Panc1 (cell line): ENCODE measurements at regions not wholly inside any gene's neighbourhood (a gene's known extent, or its start where the extent isn't known, plus 50 kb on each side); places are given as distances from the start of the nearest gene placed in this dataset.

Source experiments
- ATAC-seq: fragments of 200-7000 bp; cut with Tn5 transposase; 2 replicates; pipeline ENCODE4 v1.9.1; 2020; ENCODE audit warnings: mild to moderate bottlenecking, moderate library complexity
- BruUV-seq: library from RNA; stranded (reverse); fragments of 400-500 nt; replicated peaks from 2 replicates; lab custom pipeline; 2021; lab: Mats Ljungman, UMichigan
- CTCF ChIA-PET: fragments of 300-600 bp; sonication (Branson Sonifier 250); formaldehyde crosslinking; loops from one replicate; lab custom pipeline; 2022; ENCODE audit warnings: antibody characterized with exemption; lab: Charles Lee
- POLR2A ChIA-PET: fragments of 300-600 bp; sonication (Branson Sonifier 250); formaldehyde crosslinking; loops from one replicate; lab custom pipeline; 2022; ENCODE audit warnings: antibody characterized with exemption; lab: Charles Lee
- DNase-seq: peaks from one replicate; pipeline ENCODE4 v3.0.0-alpha.2; 2010; ENCODE audit warnings: low read depth, low spot score
- H3K27ac ChIP-seq: 2 replicates; pipeline ENCODE4 v1.5.1; 2011; ENCODE audit warnings: mild to moderate bottlenecking, low read length, inconsistent platforms
- H3K27me3 ChIP-seq: fragments of 200-500 bp; sonication (Bioruptor generic); 2 replicates; pipeline ENCODE4 v1.6.0; 2014; ENCODE audit warnings: low read length, inconsistent platforms; ENCODE audit not compliant: control insufficient read depth, insufficient read depth
- H3K36me3 ChIP-seq: fragments of 200-500 bp; sonication (Bioruptor generic); 2 replicates; pipeline ENCODE4 v1.5.1; 2014; ENCODE audit warnings: inconsistent platforms, mild to moderate bottlenecking, low read length, moderate library complexity; ENCODE audit not compliant: control insufficient read depth, insufficient read depth
- H3K4me1 ChIP-seq: 2 replicates; pipeline ENCODE4 v1.5.1; 2011; ENCODE audit warnings: inconsistent platforms, mild to moderate bottlenecking, low read length, moderate library complexity; ENCODE audit not compliant: control insufficient read depth, insufficient read depth
- H3K4me3 ChIP-seq, 2 experiments: 2 replicates each; pipeline ENCODE4 v1.5.1; 2011 to 2012; ENCODE audit warnings: low read depth in 2 of 2, low read length in 2 of 2, mild to moderate bottlenecking in 2 of 2, inconsistent platforms in 1 of 2, moderate library complexity in 1 of 2
- H3K9me3 ChIP-seq: fragments of 200-500 bp; sonication (Bioruptor generic); 2 replicates; pipeline ENCODE4 v1.5.1; 2014; ENCODE audit warnings: low read depth, mild to moderate bottlenecking, inconsistent platforms, low read length, moderate library complexity; ENCODE audit not compliant: control insufficient read depth, insufficient read depth
- POLR2AphosphoS5 ChIP-seq: IDR thresholded peaks from 2 replicates; pipeline ENCODE4 v1.6.1; 2012; ENCODE audit warnings: mild to moderate bottlenecking, low read depth, low read length, moderate library complexity
- SIN3A ChIP-seq: IDR thresholded peaks from 2 replicates; pipeline ENCODE4 v1.6.1; 2012; ENCODE audit warnings: low read depth, mild to moderate bottlenecking, low read length, moderate library complexity, borderline replicate concordance; ENCODE audit not compliant: insufficient read depth
- TCF7L2 ChIP-seq: IDR thresholded peaks from 2 replicates; pipeline ENCODE4 v1.6.1; 2011; ENCODE audit warnings: mild to moderate bottlenecking, low read depth, low read length, inconsistent platforms
- in situ Hi-C: cut with HindIII; loops from 2 replicates; pipeline ENCODE4 v1.10.0; 2016; ENCODE audit warnings: low sequenced_read_pairs, low pct_unique_long_range_greater_than_20kb
- intact Hi-C: fragments of 100-400 bp; cut with micrococcal nuclease; formaldehyde crosslinking; loops from one replicate; pipeline ENCODE4 v1.10.0; 2022; ENCODE audit not compliant: unreplicated experiment
- TF ChIP-seq, protein P1 (sequence below), 2 experiments: IDR thresholded peaks; 2 replicates each; pipeline ENCODE4 v1.6.1; 2011 to 2012; ENCODE audit warnings: low read depth in 2 of 2, control low read depth in 1 of 2, low read length in 1 of 2, mild to moderate bottlenecking in 1 of 2, moderate library complexity in 1 of 2; ENCODE audit not compliant: insufficient read depth in 1 of 2
- TF ChIP-seq, protein P2 (sequence below): fragments of 450-650 bp; IDR thresholded peaks from 2 replicates; pipeline ENCODE4 v1.5.1; 2017; ENCODE audit warnings: mild to moderate bottlenecking

DNA sequence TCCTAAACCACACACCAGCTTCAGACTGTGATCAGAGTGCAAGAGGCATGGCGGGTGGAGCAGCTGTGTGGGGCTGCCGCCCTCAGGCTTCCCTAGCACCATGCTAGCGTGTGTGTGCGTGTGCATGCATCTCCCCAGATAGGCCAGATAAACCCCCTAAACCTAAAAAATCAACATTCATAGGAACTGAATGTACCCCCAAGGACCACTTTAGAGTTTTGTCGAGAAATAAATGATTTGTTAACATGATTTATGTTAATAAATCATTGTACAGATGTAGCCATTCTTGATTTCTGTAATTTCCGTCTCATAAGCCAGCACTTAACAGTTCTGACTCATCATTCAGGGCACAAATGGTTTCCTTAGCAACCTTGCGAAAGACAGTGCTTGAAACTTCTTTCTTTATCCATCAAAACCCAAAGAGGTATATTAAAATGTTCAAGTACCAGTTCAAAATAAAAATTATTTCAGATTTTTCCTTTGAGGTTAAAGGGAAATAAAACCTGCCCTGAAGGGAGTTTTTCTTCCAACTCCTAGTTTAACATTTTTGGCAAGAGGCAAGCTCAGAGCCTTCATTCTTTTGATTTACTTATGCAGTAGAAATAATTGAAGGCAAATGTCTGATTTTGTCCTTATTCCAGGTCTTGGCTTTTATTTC lies 206.2 kb upstream of the RGS6 start:
- BruUV-seq, result no TSS peak
- in situ Hi-C loops (no loop called here), intact Hi-C loops (no loop called here)
- no peaks in the 10 kb centered on the region for H3K9me3 ChIP-seq
- ChIA-PET POLR2A (no interaction called here), CTCF (no interaction called here)
- no peak overlapping the region for H3K4me3 ChIP-seq
- H3K36me3 ChIP-seq, result no peaks in the 10 kb centered on the region
- H3K27ac ChIP-seq, result no peak overlapping the region
- H3K4me1 ChIP-seq, result no peaks in the 10 kb centered on the region
- DNase-seq (no peak), ATAC-seq (no peak)
- no peaks in the 10 kb centered on the region for H3K27me3 ChIP-seq
- no peak for TF ChIP-seq TCF7L2
- TF ChIP-seq, protein P1, sequence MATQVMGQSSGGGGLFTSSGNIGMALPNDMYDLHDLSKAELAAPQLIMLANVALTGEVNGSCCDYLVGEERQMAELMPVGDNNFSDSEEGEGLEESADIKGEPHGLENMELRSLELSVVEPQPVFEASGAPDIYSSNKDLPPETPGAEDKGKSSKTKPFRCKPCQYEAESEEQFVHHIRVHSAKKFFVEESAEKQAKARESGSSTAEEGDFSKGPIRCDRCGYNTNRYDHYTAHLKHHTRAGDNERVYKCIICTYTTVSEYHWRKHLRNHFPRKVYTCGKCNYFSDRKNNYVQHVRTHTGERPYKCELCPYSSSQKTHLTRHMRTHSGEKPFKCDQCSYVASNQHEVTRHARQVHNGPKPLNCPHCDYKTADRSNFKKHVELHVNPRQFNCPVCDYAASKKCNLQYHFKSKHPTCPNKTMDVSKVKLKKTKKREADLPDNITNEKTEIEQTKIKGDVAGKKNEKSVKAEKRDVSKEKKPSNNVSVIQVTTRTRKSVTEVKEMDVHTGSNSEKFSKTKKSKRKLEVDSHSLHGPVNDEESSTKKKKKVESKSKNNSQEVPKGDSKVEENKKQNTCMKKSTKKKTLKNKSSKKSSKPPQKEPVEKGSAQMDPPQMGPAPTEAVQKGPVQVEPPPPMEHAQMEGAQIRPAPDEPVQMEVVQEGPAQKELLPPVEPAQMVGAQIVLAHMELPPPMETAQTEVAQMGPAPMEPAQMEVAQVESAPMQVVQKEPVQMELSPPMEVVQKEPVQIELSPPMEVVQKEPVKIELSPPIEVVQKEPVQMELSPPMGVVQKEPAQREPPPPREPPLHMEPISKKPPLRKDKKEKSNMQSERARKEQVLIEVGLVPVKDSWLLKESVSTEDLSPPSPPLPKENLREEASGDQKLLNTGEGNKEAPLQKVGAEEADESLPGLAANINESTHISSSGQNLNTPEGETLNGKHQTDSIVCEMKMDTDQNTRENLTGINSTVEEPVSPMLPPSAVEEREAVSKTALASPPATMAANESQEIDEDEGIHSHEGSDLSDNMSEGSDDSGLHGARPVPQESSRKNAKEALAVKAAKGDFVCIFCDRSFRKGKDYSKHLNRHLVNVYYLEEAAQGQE (IDR thresholded peaks at IDR 0.05; ENCODE audit: insufficient read depth in 1 of 2, low read depth in 2 of 2, low read length in 1 of 2), result no peak
- no peak for TF ChIP-seq SIN3A
- TF ChIP-seq, protein P2, sequence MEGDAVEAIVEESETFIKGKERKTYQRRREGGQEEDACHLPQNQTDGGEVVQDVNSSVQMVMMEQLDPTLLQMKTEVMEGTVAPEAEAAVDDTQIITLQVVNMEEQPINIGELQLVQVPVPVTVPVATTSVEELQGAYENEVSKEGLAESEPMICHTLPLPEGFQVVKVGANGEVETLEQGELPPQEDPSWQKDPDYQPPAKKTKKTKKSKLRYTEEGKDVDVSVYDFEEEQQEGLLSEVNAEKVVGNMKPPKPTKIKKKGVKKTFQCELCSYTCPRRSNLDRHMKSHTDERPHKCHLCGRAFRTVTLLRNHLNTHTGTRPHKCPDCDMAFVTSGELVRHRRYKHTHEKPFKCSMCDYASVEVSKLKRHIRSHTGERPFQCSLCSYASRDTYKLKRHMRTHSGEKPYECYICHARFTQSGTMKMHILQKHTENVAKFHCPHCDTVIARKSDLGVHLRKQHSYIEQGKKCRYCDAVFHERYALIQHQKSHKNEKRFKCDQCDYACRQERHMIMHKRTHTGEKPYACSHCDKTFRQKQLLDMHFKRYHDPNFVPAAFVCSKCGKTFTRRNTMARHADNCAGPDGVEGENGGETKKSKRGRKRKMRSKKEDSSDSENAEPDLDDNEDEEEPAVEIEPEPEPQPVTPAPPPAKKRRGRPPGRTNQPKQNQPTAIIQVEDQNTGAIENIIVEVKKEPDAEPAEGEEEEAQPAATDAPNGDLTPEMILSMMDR, result no peak
- TF ChIP-seq POLR2AphosphoS5, result no peak

DNA sequence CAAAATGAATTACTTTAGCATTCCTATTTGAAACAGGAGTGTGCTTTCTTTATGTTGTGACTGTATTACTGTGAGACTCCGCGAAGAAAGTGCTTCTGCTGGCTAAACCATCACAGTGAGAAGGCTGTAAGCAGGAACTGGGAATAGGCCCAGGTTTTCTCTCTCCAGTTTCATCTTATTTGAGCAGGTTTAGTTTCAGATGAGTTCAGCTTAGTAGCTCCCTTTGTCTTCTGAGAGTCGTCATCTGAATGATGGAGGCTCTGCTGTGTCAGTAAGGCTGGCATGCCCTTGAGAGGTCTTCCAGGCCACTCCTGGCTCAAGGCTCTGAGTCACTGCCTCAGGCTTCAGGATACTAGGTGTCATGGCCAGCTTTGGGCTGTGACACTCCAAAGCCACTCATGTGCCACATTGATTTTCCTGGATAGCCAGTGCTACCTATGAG lies 205.6 kb upstream of the RGS6 start:
- POLR2A ChIA-PET, result interaction anchor here (0.6 kb wide), 1 partner anchor 1023 kb away, joined by 3 read pairs; no protein-coding TSS in a partner anchor
- Histone ChIP-seq H3K36me3 (no peaks in the 10 kb centered on the region), H3K4me3 (no peak overlapping the region), H3K9me3 (no peaks in the 10 kb centered on the region), H3K27ac (no peak overlapping the region), H3K27me3 (no peaks in the 10 kb centered on the region), H3K4me1 (no peaks in the 10 kb centered on the region)
- no TSS peak for BruUV-seq
- DNase-seq (no peak), ATAC-seq (no peak)
- in situ Hi-C loops, result no loop called here
- CTCF ChIA-PET, result no interaction called here
- TF ChIP-seq POLR2AphosphoS5 (no peak), SIN3A (no peak), TCF7L2 (no peak)
- TF ChIP-seq, protein P2, result no peak
- TF ChIP-seq, protein P1 (IDR thresholded peaks at IDR 0.05; ENCODE audit: insufficient read depth in 1 of 2, low read depth in 2 of 2, low read length in 1 of 2), result no peak
- intact Hi-C loops, result no loop called here
